Stimulated activated naive CD8-positive, alpha-beta T cell treated with anti-CD3 and anti-CD28 coated beads, Interleukin-15, amount 100 ng/mL, for 72 hours (primary cell): ENCODE measurements at regions not wholly inside any gene's neighbourhood (a gene's known extent, or its start where the extent isn't known, plus 50 kb on each side); places are given as distances from the start of the nearest gene placed in this dataset.

Source experiments
- ATAC-seq: fragments of 150-1000 bp; cut with Tn5 transposase; 2 replicates; pipeline ENCODE4 v1.10.0; 2021; ENCODE audit warnings: mild to moderate bottlenecking, moderate library complexity
- DNase-seq, 2 donors: peaks; one replicate each; pipeline ENCODE4 v3.0.0; 2021 to 2022
- H3K27ac Mint-ChIP-seq, 2 donors: one replicate each; pipeline ENCODE4 v1.8.0; 2022; ENCODE audit warnings: mild to moderate bottlenecking in 2 of 2, mixed read lengths in 2 of 2, moderate library complexity in 2 of 2
- H3K27me3 Mint-ChIP-seq: one replicate; pipeline ENCODE4 v1.8.0; 2022; ENCODE audit warnings: mixed read lengths
- H3K4me1 Mint-ChIP-seq: one replicate; pipeline ENCODE4 v1.8.0; 2022; ENCODE audit warnings: mild to moderate bottlenecking, mixed read lengths
- H3K4me3 Mint-ChIP-seq, 2 donors: one replicate each; pipeline ENCODE4 v1.8.0; 2022; ENCODE audit warnings: mild to moderate bottlenecking in 2 of 2, mixed read lengths in 2 of 2, moderate library complexity in 1 of 2
- H3K9me3 Mint-ChIP-seq, 2 donors: one replicate each; pipeline ENCODE4 v1.8.0; 2022; ENCODE audit warnings: mixed read lengths in 2 of 2

DNA sequence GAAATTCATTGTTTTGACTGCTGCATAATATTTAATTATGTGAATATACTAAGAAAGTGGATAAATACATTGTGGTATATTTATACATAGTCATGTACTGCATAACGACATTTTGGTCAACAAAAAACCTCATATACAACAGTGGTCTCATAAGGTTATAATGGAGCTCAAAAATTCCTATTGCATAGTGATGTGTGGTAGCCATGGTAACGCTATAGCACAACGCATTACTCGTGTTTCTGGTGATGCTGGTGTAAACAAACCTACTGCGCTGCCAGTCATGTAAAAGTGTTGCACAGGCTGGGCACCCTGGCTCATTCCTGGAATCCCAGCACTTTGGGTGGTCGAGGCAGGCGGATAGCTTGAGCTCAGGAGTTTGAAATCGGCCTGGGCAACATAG is 52.6 kb upstream of the NHLH2 start:
- H3K4me3 Mint-ChIP-seq, result no peak overlapping the region
- no peak overlapping the region for H3K27ac Mint-ChIP-seq
- ATAC-seq (no peak), DNase-seq (no peak)
- no peaks in the 10 kb centered on the region for H3K4me1 Mint-ChIP-seq
- no peaks in the 10 kb centered on the region for H3K9me3 Mint-ChIP-seq
- H3K27me3 Mint-ChIP-seq, result no peaks in the 10 kb centered on the region

DNA sequence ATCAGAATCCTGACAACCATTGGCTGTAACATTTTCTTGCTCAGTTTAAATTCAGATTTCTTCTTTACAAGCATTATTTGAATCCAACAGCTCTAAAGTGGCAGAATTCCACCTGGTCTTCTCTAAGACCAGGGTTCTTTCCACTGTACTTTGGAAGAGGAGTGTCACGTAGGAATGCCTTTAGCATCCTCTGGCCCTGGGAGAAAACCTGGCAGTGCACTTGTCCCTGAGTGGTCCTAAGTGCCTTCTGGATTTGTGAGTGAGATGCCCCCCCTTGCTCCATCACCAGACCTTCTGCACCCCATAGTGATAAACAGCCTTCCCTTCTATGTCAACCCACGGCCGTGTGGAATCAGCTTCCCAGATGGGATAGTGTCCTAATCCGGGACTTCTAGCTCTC is 57.1 kb upstream of the NHLH2 start:
- no peaks in the 10 kb centered on the region for H3K27me3 Mint-ChIP-seq
- DNase-seq, result no peak
- peak overlapping the region in 1 of 2 donors; percentile 12 for H3K27ac Mint-ChIP-seq
- H3K4me1 Mint-ChIP-seq, result peaks cover 6% of the 10 kb centered on the region
- H3K4me3 Mint-ChIP-seq, result no peak overlapping the region
- ATAC-seq, result no peak
- H3K9me3 Mint-ChIP-seq, result no peaks in the 10 kb centered on the region

GRCh38 chr1:115900856-115901255 is 59.9 kb upstream of the NHLH2 start:
- no peaks in the 10 kb centered on the region for H3K27me3 Mint-ChIP-seq
- H3K27ac Mint-ChIP-seq, result no peak overlapping the region
- peaks cover 6% of the 10 kb centered on the region for H3K4me1 Mint-ChIP-seq
- no peak overlapping the region for H3K4me3 Mint-ChIP-seq
- H3K9me3 Mint-ChIP-seq, result no peaks in the 10 kb centered on the region
- ATAC-seq, result no peak
- DNase-seq, result no peak

DNA sequence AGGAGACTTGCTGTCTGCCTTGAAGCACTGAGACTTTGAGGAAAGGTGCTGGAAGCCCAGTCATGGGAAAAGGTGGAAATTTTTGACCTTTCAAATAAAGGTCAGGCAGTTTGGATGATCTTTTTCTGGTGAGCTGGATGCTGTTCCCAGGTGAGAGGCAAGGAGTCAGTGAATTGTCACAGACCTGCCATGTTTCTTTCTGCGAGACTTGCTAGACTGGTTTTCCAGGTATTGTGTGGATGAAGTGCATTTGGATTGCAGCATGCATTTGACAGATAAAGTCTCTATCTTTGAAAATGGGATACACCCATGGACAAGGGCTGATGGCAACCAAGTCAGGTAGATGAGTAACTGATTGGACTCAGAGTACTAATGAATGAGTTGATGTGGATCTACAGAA is 65.7 kb upstream of the NHLH2 start:
- H3K4me3 Mint-ChIP-seq, result no peak overlapping the region
- H3K9me3 Mint-ChIP-seq, result no peaks in the 10 kb centered on the region
- DNase-seq (no peak), ATAC-seq (no peak)
- no peaks in the 10 kb centered on the region for H3K27me3 Mint-ChIP-seq
- H3K4me1 Mint-ChIP-seq, result no peaks in the 10 kb centered on the region
- no peak overlapping the region for H3K27ac Mint-ChIP-seq

GRCh38 chr1:115907092-115907491 is 66.2 kb upstream of the NHLH2 start:
- Mint-ChIP-seq H3K9me3 (no peaks in the 10 kb centered on the region), H3K27ac (no peak overlapping the region), H3K27me3 (no peaks in the 10 kb centered on the region), H3K4me3 (no peak overlapping the region), H3K4me1 (no peaks in the 10 kb centered on the region)
- no peak for ATAC-seq
- no peak for DNase-seq

DNA sequence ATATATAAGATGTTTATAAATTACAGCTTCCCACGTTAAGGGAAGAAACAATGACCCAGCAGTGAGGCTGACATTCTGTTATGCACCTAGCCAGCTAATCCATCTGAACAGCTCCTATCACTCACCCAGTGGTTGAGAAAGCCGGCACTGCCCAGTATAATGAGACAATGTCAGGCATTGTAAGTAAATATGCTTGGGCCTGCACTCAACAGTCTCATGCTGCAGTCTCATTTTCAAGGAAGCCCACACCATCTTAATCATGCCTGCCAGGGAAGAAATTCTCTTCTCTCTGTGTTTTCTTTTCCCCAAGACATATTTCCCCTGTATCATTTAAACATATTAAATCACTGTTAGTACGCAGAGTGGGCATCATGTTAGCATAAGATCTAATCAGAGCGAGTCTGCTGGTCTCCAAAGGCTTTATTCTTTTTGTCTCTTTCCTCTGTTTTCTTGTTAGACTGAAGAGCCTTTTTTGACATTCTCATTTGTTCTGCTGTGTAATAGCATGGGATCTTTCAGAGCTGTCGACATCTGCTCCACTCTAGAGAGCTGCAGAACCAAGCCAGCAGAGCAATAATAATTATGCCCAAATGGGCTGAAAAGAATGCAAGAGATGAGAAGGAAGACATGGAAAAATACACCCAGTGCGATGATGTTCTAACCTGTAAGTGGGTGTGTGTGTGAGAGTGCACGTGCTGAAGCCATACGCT is 67.6 kb upstream of the SLC22A15 start:
- ATAC-seq, result no peak
- Mint-ChIP-seq H3K27me3 (no peaks in the 10 kb centered on the region), H3K4me1 (no peaks in the 10 kb centered on the region), H3K9me3 (no peaks in the 10 kb centered on the region), H3K4me3 (no peak overlapping the region), H3K27ac (peak overlapping the region in 1 of 2 donors; percentile 20)
- no peak for DNase-seq

DNA sequence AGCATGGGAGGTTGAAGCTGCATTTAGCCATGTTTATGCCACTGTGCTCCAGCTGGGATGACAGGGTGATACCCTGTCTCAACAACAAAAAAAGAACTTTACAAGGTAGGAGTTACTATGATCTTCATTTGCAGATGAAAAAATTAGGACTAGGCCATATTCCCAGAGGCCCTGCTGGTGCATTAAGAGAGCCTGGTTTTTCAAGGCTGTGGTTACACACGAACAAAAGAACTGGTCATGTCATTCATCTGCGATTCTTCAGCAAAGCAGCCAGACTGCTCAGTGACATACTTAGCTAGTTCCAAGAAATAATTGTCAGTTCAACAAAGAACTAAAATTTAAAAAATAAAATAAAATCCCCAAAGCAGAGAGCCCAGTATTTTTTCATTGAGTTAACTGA is 66.1 kb upstream of the SLC22A15 start:
- Mint-ChIP-seq H3K4me3 (no peak overlapping the region), H3K27ac (no peak overlapping the region), H3K27me3 (no peaks in the 10 kb centered on the region), H3K4me1 (no peaks in the 10 kb centered on the region), H3K9me3 (no peaks in the 10 kb centered on the region)
- no peak for DNase-seq
- ATAC-seq, result no peak

- no peaks in the 10 kb centered on the region for H3K9me3 Mint-ChIP-seq
- no peaks in the 10 kb centered on the region for H3K27me3 Mint-ChIP-seq
- ATAC-seq (no peak), DNase-seq (no peak)
- no peaks in the 10 kb centered on the region for H3K4me1 Mint-ChIP-seq
- H3K27ac Mint-ChIP-seq, result no peak overlapping the region
- no peak overlapping the region for H3K4me3 Mint-ChIP-seq
These were observed 65.0 kb upstream of the SLC22A15 start for GRCh38 chr1:115911294-115911693.

DNA sequence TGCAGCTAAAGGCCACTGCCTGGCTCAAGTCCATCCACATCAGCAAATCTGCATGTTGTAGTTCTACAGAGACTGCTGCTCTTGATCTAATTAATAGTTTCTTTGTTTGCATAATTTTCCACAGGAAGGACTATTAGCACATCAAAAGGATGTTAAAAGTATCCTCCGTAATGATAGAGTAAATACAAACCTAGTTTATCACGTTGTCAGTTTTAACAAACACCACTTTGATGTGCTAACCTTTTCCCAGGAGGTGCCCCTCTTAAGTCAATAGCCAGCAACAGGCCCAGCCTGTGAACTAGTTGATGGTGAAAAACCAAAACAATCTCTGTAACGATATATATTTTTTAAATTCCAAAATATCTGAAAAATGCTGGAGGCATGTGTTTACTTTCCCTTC is 64.2 kb upstream of the SLC22A15 start:
- no peak for DNase-seq
- H3K9me3 Mint-ChIP-seq, result no peaks in the 10 kb centered on the region
- no peak for ATAC-seq
- no peak overlapping the region for H3K27ac Mint-ChIP-seq
- H3K4me3 Mint-ChIP-seq, result no peak overlapping the region
- H3K27me3 Mint-ChIP-seq, result no peaks in the 10 kb centered on the region
- H3K4me1 Mint-ChIP-seq, result no peaks in the 10 kb centered on the region

DNA sequence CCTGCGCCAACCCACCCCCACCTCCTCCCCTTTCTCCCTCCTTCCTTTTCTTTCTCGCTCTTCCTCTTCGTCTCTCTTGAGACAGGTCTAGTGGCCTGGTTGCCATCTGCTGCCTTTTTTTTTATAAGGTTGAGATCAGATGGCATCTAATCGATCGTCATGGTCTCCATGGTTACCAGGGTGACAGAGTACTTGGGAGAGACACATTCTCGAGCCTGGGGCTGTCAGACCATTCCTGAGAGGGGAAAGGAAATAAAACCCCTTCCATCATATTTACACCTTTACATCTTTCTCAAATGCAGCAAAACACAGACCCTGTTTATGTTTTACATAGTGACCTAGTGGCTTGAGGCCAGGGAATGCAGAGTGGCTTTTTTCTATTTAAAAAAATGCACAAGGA is 53.5 kb upstream of the SLC22A15 start:
- ATAC-seq (no peak), DNase-seq (no peak)
- Mint-ChIP-seq H3K4me3 (no peak overlapping the region), H3K27me3 (no peaks in the 10 kb centered on the region), H3K4me1 (no peaks in the 10 kb centered on the region), H3K9me3 (no peaks in the 10 kb centered on the region), H3K27ac (no peak overlapping the region)

- DNase-seq, result no peak
- Mint-ChIP-seq H3K4me3 (no peak overlapping the region), H3K9me3 (no peaks in the 10 kb centered on the region), H3K4me1 (no peaks in the 10 kb centered on the region), H3K27ac (no peak overlapping the region), H3K27me3 (no peaks in the 10 kb centered on the region)
- ATAC-seq, result no peak
These were observed 51.5 kb upstream of the SLC22A15 start for GRCh38 chr1:115924770-115925169.

GRCh38 chr1:115925467-115925866 is 50.8 kb upstream of the SLC22A15 start:
- ATAC-seq (no peak), DNase-seq (no peak)
- Mint-ChIP-seq H3K9me3 (no peaks in the 10 kb centered on the region), H3K4me1 (no peaks in the 10 kb centered on the region), H3K27me3 (no peaks in the 10 kb centered on the region), H3K4me3 (no peak overlapping the region), H3K27ac (no peak overlapping the region)
